H1 (cell line): ENCODE measurements at regions not wholly inside any gene's neighbourhood (a gene's known extent, or its start where the extent isn't known, plus 50 kb on each side); places are given as distances from the start of the nearest gene placed in this dataset.
"Not testable (repeated sequence)": the region's sequence is repeated elsewhere in the genome, so short reads cannot be mapped to it uniquely, and the experiment has no call there.

Experiments
- CTCF ChIA-PET: fragments of 300-600 bp; sonication (Branson Sonifier 250); formaldehyde crosslinking; loops from one replicate; lab custom pipeline; 2021; ENCODE audit not compliant: partially characterized antibody; lab: Charles Lee
- POLR2A ChIA-PET: fragments of 300-600 bp; sonication (Branson Sonifier 250); formaldehyde crosslinking; loops from one replicate; lab custom pipeline; 2021; ENCODE audit warnings: inconsistent platforms; ENCODE audit not compliant: partially characterized antibody; lab: Charles Lee
- DNase-seq, 2 experiments: peaks; one replicate each; pipeline versions ENCODE4 v3.0.0 to v3.0.0-alpha.2; 2010 to 2022; ENCODE audit warnings: low spot score in 2 of 2, low read depth in 1 of 2, mixed read lengths in 1 of 2
- FAIRE-seq: peaks from 2 replicates; lab custom pipeline; 2011; peaks lifted over from hg19 to GRCh38; lab: Jason Lieb, UNC
- H2AFZ ChIP-seq: 2 replicates; pipeline ENCODE4 v1.8.1; 2012; ENCODE audit warnings: low read length, inconsistent platforms
- H2AK5ac ChIP-seq: 2 replicates; pipeline ENCODE4 v1.6.1; 2013; ENCODE audit warnings: low read depth, low read length
- H2BK120ac ChIP-seq: replicated peaks from 2 replicates; pipeline ENCODE3; 2013; ENCODE audit warnings: low read depth, low read length, inconsistent platforms
- H2BK12ac ChIP-seq: 2 replicates; pipeline ENCODE4 v1.6.1; 2013; ENCODE audit warnings: low read depth, low read length
- H2BK15ac ChIP-seq: 2 replicates; pipeline ENCODE4 v1.6.1; 2013; ENCODE audit warnings: low read length
- H2BK20ac ChIP-seq: 2 replicates; pipeline ENCODE4 v1.6.1; 2013; ENCODE audit warnings: low read length
- H2BK5ac ChIP-seq: 2 replicates; pipeline ENCODE4 v1.6.1; 2013; ENCODE audit warnings: low read depth, low read length
- H3K14ac ChIP-seq: 2 replicates; pipeline ENCODE4 v1.6.1; 2013; ENCODE audit warnings: inconsistent platforms; ENCODE audit not compliant: insufficient read length
- H3K18ac ChIP-seq: 2 replicates; pipeline ENCODE4 v1.6.1; 2013; ENCODE audit warnings: low read length; ENCODE audit errors: extremely low read depth
- H3K23ac ChIP-seq: 2 replicates; pipeline ENCODE4 v1.6.1; 2013; ENCODE audit warnings: inconsistent platforms; ENCODE audit not compliant: insufficient read length
- H3K23me2 ChIP-seq: 2 replicates; pipeline ENCODE4 v1.6.1; 2013; ENCODE audit warnings: low read depth, low read length
- H3K27ac ChIP-seq: 2 replicates; pipeline ENCODE4 v1.6.1; 2011; ENCODE audit warnings: low read depth, low read length, inconsistent platforms
- H3K27me3 ChIP-seq, 4 experiments: replicated peaks in 1 of 4; 1 replicate in 1 of 4; 2 replicates in 3 of 4; pipeline versions ENCODE4 v1.6.1 to v1.8.1; 2011 to 2013; ENCODE audit warnings: low read length in 3 of 4, mild to moderate bottlenecking in 3 of 4, inconsistent platforms in 2 of 4, mixed read lengths in 2 of 4, moderate library complexity in 1 of 4; ENCODE audit not compliant: control insufficient read depth in 3 of 4, insufficient read depth in 3 of 4; ENCODE audit errors: extremely low read depth in 1 of 4
- H3K36me3 ChIP-seq, 4 experiments: 2 replicates each; pipeline versions ENCODE4 v1.6.1 to v1.8.1; 2011 to 2013; ENCODE audit warnings: mild to moderate bottlenecking in 4 of 4, low read length in 3 of 4, moderate library complexity in 2 of 4, control low read depth in 1 of 4, inconsistent platforms in 1 of 4; ENCODE audit not compliant: insufficient read depth in 4 of 4, control insufficient read depth in 2 of 4
- H3K4ac ChIP-seq: replicated peaks from 2 replicates; pipeline ENCODE3; 2013; ENCODE audit warnings: low read length, low read depth, mixed read lengths, inconsistent platforms; ENCODE audit not compliant: insufficient read length
- H3K4me1 ChIP-seq, 4 experiments: replicated peaks in 1 of 4; 1 replicate in 1 of 4; 2 replicates in 3 of 4; pipeline versions ENCODE4 v1.6.1 to v1.8.1; 2011 to 2013; ENCODE audit warnings: low read length in 3 of 4, inconsistent platforms in 2 of 4, mixed read lengths in 1 of 4; ENCODE audit not compliant: insufficient read depth in 4 of 4, control insufficient read depth in 3 of 4
- H3K4me2 ChIP-seq, 2 experiments: 2 replicates each; pipeline versions ENCODE4 v1.6.1 to v1.8.1; 2011 to 2013; ENCODE audit warnings: low read depth in 2 of 2, low read length in 2 of 2, control low read depth in 1 of 2, inconsistent platforms in 1 of 2, mild to moderate bottlenecking in 1 of 2; ENCODE audit not compliant: insufficient read depth in 1 of 2
- H3K4me3 ChIP-seq, 4 experiments: fragments of 200-600, 300-600 bp in 1 of 4; sonication (generic), shearing (Covaris generic), sonication (Bioruptor Twin) in 1 of 4; 2 replicates each; pipeline versions ENCODE4 v1.5.1 to v1.8.1; 2011 to 2016; ENCODE audit warnings: low read length in 4 of 4, low read depth in 3 of 4, control low read depth in 2 of 4, inconsistent platforms in 2 of 4, mild to moderate bottlenecking in 2 of 4, mixed read lengths in 1 of 4, moderate library complexity in 1 of 4; ENCODE audit not compliant: insufficient read depth in 2 of 4; ENCODE audit errors: extremely low read depth in 1 of 4
- H3K56ac ChIP-seq: replicated peaks from 2 replicates; pipeline ENCODE3; 2013; ENCODE audit warnings: low read depth, mild to moderate bottlenecking, mixed read lengths, low read length, inconsistent platforms; ENCODE audit not compliant: insufficient read length
- H3K79me1 ChIP-seq: 2 replicates; pipeline ENCODE4 v1.6.1; 2013; ENCODE audit warnings: low read depth, low read length, control low read depth
- H3K79me2 ChIP-seq, 2 experiments: 2 replicates each; pipeline versions ENCODE4 v1.6.1 to v1.8.1; 2012 to 2013; ENCODE audit warnings: low read length in 2 of 2, mild to moderate bottlenecking in 2 of 2, inconsistent platforms in 1 of 2; ENCODE audit not compliant: insufficient read depth in 2 of 2, control insufficient read depth in 1 of 2
- H3K9ac ChIP-seq, 4 experiments: replicated peaks in 1 of 4; 1 replicate in 1 of 4; 2 replicates in 3 of 4; pipeline versions ENCODE4 v1.6.1 to v1.8.1; 2011 to 2013; ENCODE audit warnings: low read depth in 3 of 4, low read length in 3 of 4, control low read depth in 2 of 4, mild to moderate bottlenecking in 2 of 4, moderate library complexity in 2 of 4, inconsistent platforms in 1 of 4; ENCODE audit errors: extremely low read depth in 1 of 4
- H3K9me3 ChIP-seq, 2 experiments: 2 replicates each; pipeline versions ENCODE4 v1.6.1 to v1.8.1; 2012 to 2013; ENCODE audit warnings: mild to moderate bottlenecking in 2 of 2, moderate library complexity in 2 of 2, control low read depth in 1 of 2, inconsistent platforms in 1 of 2, low read depth in 1 of 2, low read length in 1 of 2, mixed read lengths in 1 of 2; ENCODE audit not compliant: insufficient read depth in 2 of 2
- H4K20me1 ChIP-seq, 2 experiments: replicated peaks in 1 of 2; 2 replicates each; pipeline versions ENCODE3 to v1.8.1; 2011 to 2013; ENCODE audit warnings: inconsistent platforms in 2 of 2, low read length in 2 of 2, mild to moderate bottlenecking in 1 of 2; ENCODE audit not compliant: insufficient read depth in 2 of 2, control insufficient read depth in 1 of 2
- H4K5ac ChIP-seq: 2 replicates; pipeline ENCODE4 v1.6.1; 2013; ENCODE audit warnings: low read length, low read depth, mixed read lengths, inconsistent platforms; ENCODE audit not compliant: insufficient read length
- H4K8ac ChIP-seq: 2 replicates; pipeline ENCODE4 v1.8.0; 2013; ENCODE audit warnings: mild to moderate bottlenecking, moderate library complexity, low read length, inconsistent platforms; ENCODE audit not compliant: insufficient read depth; ENCODE audit errors: extremely low read depth
- H4K91ac ChIP-seq: replicated peaks from 2 replicates; pipeline ENCODE3; 2013; ENCODE audit warnings: low read length, mixed read lengths, inconsistent platforms; ENCODE audit not compliant: insufficient read length
- BRCA1 ChIP-seq: IDR thresholded peaks from 2 replicates; pipeline ENCODE4 v1.6.1; 2012; ENCODE audit warnings: low read depth, low read length, improper control_type of control experiment
- CBX8 ChIP-seq: fragments of 300-800, 300-1000 bp; sonication (generic); IDR thresholded peaks from 2 replicates; pipeline ENCODE4 v1.7.1; 2016; ENCODE audit warnings: low read depth, low read length, borderline replicate concordance
- SP2 ChIP-seq: IDR thresholded peaks from 2 replicates; pipeline ENCODE4 v1.6.1; 2012; ENCODE audit warnings: mild to moderate bottlenecking, low read length, inconsistent platforms
- WGBS, 2 experiments: shearing (Covaris generic) in 1 of 2; methylation state at CpG; one replicate each; pipeline versions ENCODE4 v1.1.6 to v1.1.7; 2013 to 2015; ENCODE audit warnings: low lambda C conversion rate in 2 of 2, mixed read lengths in 2 of 2, inconsistent platforms in 1 of 2, low coverage in 1 of 2, missing lambda C conversion rate in 1 of 2; ENCODE audit not compliant: insufficient replicate concordance in 2 of 2, insufficient coverage in 1 of 2, insufficient read length in 1 of 2; ENCODE audit errors: extremely low coverage in 1 of 2, missing lambda C conversion rate in 1 of 2; 5-methylcytosine and 5-hydroxymethylcytosine counted together
- TF ChIP-seq, protein P1 (sequence below): IDR thresholded peaks from 2 replicates; pipeline ENCODE4 v1.6.1; 2012; ENCODE audit warnings: inconsistent platforms

DNA sequence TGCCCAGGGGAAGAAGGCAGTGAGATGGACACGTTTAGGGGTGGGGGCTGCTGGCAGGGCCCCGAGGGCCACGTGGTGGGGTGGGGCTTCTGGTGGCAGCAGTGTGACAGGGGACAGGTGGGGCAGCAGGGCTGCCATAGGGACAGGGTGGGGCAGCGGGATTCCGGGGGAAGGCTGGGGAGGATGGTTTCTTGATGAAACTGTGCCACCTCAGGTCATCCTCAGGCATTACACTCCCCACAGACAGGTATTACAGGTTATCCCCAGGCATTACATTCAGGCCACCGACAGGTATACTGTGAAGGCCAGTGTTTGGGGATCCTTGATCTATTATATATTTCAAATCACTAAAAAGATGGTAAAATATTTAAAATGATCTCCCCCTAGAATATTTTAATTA is 432.1 kb upstream of the TSPY4 start (continued):
- TF ChIP-seq BRCA1, result no peak
- no peak for TF ChIP-seq SP2
- TF ChIP-seq, protein P1, sequence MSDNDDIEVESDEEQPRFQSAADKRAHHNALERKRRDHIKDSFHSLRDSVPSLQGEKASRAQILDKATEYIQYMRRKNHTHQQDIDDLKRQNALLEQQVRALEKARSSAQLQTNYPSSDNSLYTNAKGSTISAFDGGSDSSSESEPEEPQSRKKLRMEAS, result no peak
- no peak for TF ChIP-seq CBX8

DNA sequence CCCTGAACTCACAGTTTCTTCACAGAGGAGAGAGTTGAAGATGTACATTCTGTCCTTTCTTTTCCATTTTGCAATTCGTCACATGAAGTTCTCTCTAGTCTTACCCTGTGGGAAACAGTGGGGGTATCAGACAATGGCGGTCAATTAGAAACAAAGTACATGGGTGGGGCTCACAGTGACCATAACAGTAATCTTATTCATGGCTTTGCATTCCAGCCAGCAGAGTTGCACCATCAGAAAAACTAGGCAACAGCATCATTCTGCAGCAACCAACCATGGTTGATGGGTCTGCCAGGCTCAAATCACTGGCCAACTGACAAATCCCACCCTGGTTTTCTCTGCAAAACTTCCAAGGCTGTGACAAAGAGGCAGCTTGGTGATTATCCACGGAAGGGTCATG is 414.7 kb upstream of the TSPY4 start:
- POLR2A ChIA-PET, H2BK5ac ChIP-seq, H3K4me3 ChIP-seq, H2BK20ac ChIP-seq, H3K23me2 ChIP-seq, H2BK12ac ChIP-seq, H4K5ac ChIP-seq, H4K91ac ChIP-seq, H3K79me1 ChIP-seq, H3K27ac ChIP-seq, DNase-seq, H3K36me3 ChIP-seq, CTCF ChIA-PET, H3K18ac ChIP-seq, H3K27me3 ChIP-seq, FAIRE-seq, H3K23ac ChIP-seq, H3K14ac ChIP-seq, H2BK15ac ChIP-seq, H2AK5ac ChIP-seq, H2BK120ac ChIP-seq, H2AFZ ChIP-seq, H3K4ac ChIP-seq, H3K9ac ChIP-seq, H4K8ac ChIP-seq, H3K79me2 ChIP-seq, H4K20me1 ChIP-seq, H3K4me1 ChIP-seq, H3K4me2 ChIP-seq, H3K56ac ChIP-seq: not testable (repeated sequence)
- H3K9me3 ChIP-seq, result peaks cover 2 to 47% of the 10 kb centered on the region in 2 experiments; a peak in 2 of 4 replicates
- 67% methylated on average over 2 of the region's 3 CpGs; no CpG with 5 or more reads in 1 of the 2 experiments for WGBS, 2 experiments
